MM.1S (cell line): ENCODE measurements at regions not wholly inside any gene's neighbourhood (a gene's known extent, or its start where the extent isn't known, plus 50 kb on each side); places are given as distances from the start of the nearest gene placed in this dataset.
"Not testable (repeated sequence)": the region's sequence is repeated elsewhere in the genome, so short reads cannot be mapped to it uniquely, and the experiment has no call there.

Source experiments
- DNase-seq: peaks from one replicate; pipeline ENCODE4 v3.0.0-alpha.2; 2015
- H2AFZ ChIP-seq: fragments of 300-600 bp; sonication (generic); 2 replicates; pipeline ENCODE4 v1.6.0; 2016; ENCODE audit warnings: antibody characterized with exemption, low read length
- H3F3A ChIP-seq: fragments of 300-600 bp; sonication (generic); 2 replicates; pipeline ENCODE4 v1.6.1; 2016; ENCODE audit warnings: mild to moderate bottlenecking, antibody characterized with exemption, low read length, moderate library complexity, mixed read lengths; ENCODE audit not compliant: insufficient read depth
- H3K27ac ChIP-seq: fragments of 300-600 bp; sonication (generic); 2 replicates; pipeline ENCODE4 v1.5.1; 2016; ENCODE audit warnings: mild to moderate bottlenecking, low read length
- H3K27me3 ChIP-seq: fragments of 300-600 bp; sonication (generic); replicated peaks from 2 replicates; pipeline ENCODE4 v1.6.0; 2016; ENCODE audit warnings: low read length; ENCODE audit not compliant: insufficient read depth
- H3K36me3 ChIP-seq: fragments of 300-600 bp; sonication (generic); replicated peaks from 2 replicates; pipeline ENCODE4 v1.6.1; 2016; ENCODE audit warnings: mild to moderate bottlenecking, low read length, mixed read lengths; ENCODE audit not compliant: insufficient read depth
- H3K4me1 ChIP-seq: fragments of 300-600 bp; sonication (generic); 2 replicates; pipeline ENCODE4 v1.6.1; 2016; ENCODE audit warnings: low read length, mixed read lengths
- H3K4me2 ChIP-seq: fragments of 300-600 bp; sonication (generic); 2 replicates; pipeline ENCODE4 v1.6.0; 2016; ENCODE audit warnings: low read depth, low read length
- H3K4me3 ChIP-seq: fragments of 300-600 bp; sonication (generic); 2 replicates; pipeline ENCODE4 v1.5.1; 2016; ENCODE audit warnings: low read length, mixed read lengths
- H3K79me2 ChIP-seq: fragments of 300-600 bp; sonication (generic); 2 replicates; pipeline ENCODE4 v1.6.1; 2016; ENCODE audit warnings: mixed run types, low read length, mixed read lengths
- H3K9ac ChIP-seq: fragments of 300-600 bp; sonication (generic); 2 replicates; pipeline ENCODE4 v1.6.1; 2016; ENCODE audit warnings: low read length, mixed read lengths
- H3K9me2 ChIP-seq: fragments of 300-600 bp; sonication (generic); replicated peaks from 2 replicates; pipeline ENCODE4 v1.6.1; 2016; ENCODE audit warnings: mild to moderate bottlenecking, low read length, mixed read lengths; ENCODE audit not compliant: insufficient read depth
- H3K9me3 ChIP-seq: fragments of 300-600 bp; sonication (generic); replicated peaks from 2 replicates; pipeline ENCODE4 v1.6.1; 2016; ENCODE audit warnings: mild to moderate bottlenecking, low read length, mixed read lengths; ENCODE audit not compliant: insufficient read depth
- H4K20me1 ChIP-seq: fragments of 300-600 bp; sonication (generic); 2 replicates; pipeline ENCODE4 v1.6.1; 2016; ENCODE audit warnings: mild to moderate bottlenecking, low read length, moderate library complexity, mixed read lengths; ENCODE audit not compliant: insufficient read depth
- CTCF ChIP-seq: fragments of 300-600 bp; sonication (generic); IDR thresholded peaks from 2 replicates; pipeline ENCODE4 v1.5.1; 2016; ENCODE audit warnings: antibody characterized with exemption, low read length, mixed read lengths
- EZH2 ChIP-seq: fragments of 300-600 bp; sonication (generic); optimal IDR thresholded peaks from 2 replicates; pipeline ENCODE3; 2017; ENCODE audit warnings: low read depth, mild to moderate bottlenecking, antibody characterized with exemption, low read length, mixed read lengths
- EZH2phosphoT487 ChIP-seq: fragments of 300-600 bp; sonication (generic); IDR thresholded peaks from 2 replicates; pipeline ENCODE4 v1.6.1; 2018; ENCODE audit warnings: antibody characterized with exemption, low read length

GRCh38 chr4:137408527-137409177 is 123.6 kb downstream of the PCDH18 start:
- Histone ChIP-seq H3K9me3 (no peaks in the 10 kb centered on the region), H3F3A (no peaks in the 10 kb centered on the region), H3K4me2 (no peak overlapping the region), H4K20me1 (no peaks in the 10 kb centered on the region), H3K9ac (no peak overlapping the region), H2AFZ (no peak overlapping the region), H3K36me3 (no peaks in the 10 kb centered on the region), H3K4me1 (no peaks in the 10 kb centered on the region), H3K4me3 (no peak overlapping the region), H3K9me2 (no peaks in the 10 kb centered on the region), H3K79me2 (no peaks in the 10 kb centered on the region), H3K27ac (no peak overlapping the region), H3K27me3 (no peaks in the 10 kb centered on the region)
- TF ChIP-seq CTCF (no peak), EZH2 (no peak), EZH2phosphoT487 (no peak)
- no peak for DNase-seq

- not testable (repeated sequence) for H3K4me1 ChIP-seq, H3K9me3 ChIP-seq, H3K9ac ChIP-seq, H3K36me3 ChIP-seq, H3F3A ChIP-seq, H3K27me3 ChIP-seq, H2AFZ ChIP-seq, H3K27ac ChIP-seq, H3K4me2 ChIP-seq, H3K9me2 ChIP-seq, H3K79me2 ChIP-seq, DNase-seq, H4K20me1 ChIP-seq, H3K4me3 ChIP-seq
Measured at GRCh38 chr4:137405833-137406232, 126.5 kb downstream of the PCDH18 start.

GRCh38 chr4:137394018-137394417 is 138.3 kb downstream of the PCDH18 start:
- H3K9ac ChIP-seq, result no peak overlapping the region
- no peaks in the 10 kb centered on the region for H4K20me1 ChIP-seq
- no peaks in the 10 kb centered on the region for H3K36me3 ChIP-seq
- no peaks in the 10 kb centered on the region for H3K4me1 ChIP-seq
- no peaks in the 10 kb centered on the region for H3K9me2 ChIP-seq
- TF ChIP-seq CTCF, result no peak
- no peak for TF ChIP-seq EZH2
- TF ChIP-seq EZH2phosphoT487, result no peak
- no peak overlapping the region for H3K27ac ChIP-seq
- H3F3A ChIP-seq, result no peaks in the 10 kb centered on the region
- no peak overlapping the region for H3K4me3 ChIP-seq
- H2AFZ ChIP-seq, result no peak overlapping the region
- no peak for DNase-seq
- H3K4me2 ChIP-seq, result no peak overlapping the region
- H3K9me3 ChIP-seq, result no peaks in the 10 kb centered on the region
- no peaks in the 10 kb centered on the region for H3K27me3 ChIP-seq
- H3K79me2 ChIP-seq, result no peaks in the 10 kb centered on the region

- Histone ChIP-seq H3K79me2 (no peaks in the 10 kb centered on the region), H3K27ac (no peak overlapping the region), H3K9me2 (no peaks in the 10 kb centered on the region), H3K9me3 (no peaks in the 10 kb centered on the region), H3F3A (no peaks in the 10 kb centered on the region), H3K27me3 (no peaks in the 10 kb centered on the region), H2AFZ (no peak overlapping the region), H3K4me1 (no peaks in the 10 kb centered on the region), H3K4me2 (no peak overlapping the region), H3K9ac (no peak overlapping the region), H4K20me1 (no peaks in the 10 kb centered on the region), H3K4me3 (no peak overlapping the region), H3K36me3 (no peaks in the 10 kb centered on the region)
- TF ChIP-seq EZH2 (no peak), EZH2phosphoT487 (no peak)
- no peak for DNase-seq
Measured at GRCh38 chr4:137393044-137393443, 139.2 kb downstream of the PCDH18 start.
